GM19468 (cell line): ENCODE measurements at regions not wholly inside any gene's neighbourhood (a gene's known extent, or its start where the extent isn't known, plus 50 kb on each side); places are given as distances from the start of the nearest gene placed in this dataset.

ENCODE experiments used
- ATAC-seq: cut with Tn5 transposase; IDR thresholded peaks from one replicate; pipeline ENCODE4 v1.9.1; 2021; ENCODE audit warnings: mild to moderate bottlenecking, moderate library complexity, moderate number of reproducible peaks; ENCODE audit not compliant: unreplicated experiment; ENCODE audit errors: extremely low read depth

GRCh38 chr3:66738625-66739365, 238.0 kb upstream of the LRIG1 start:
- no peak for ATAC-seq

GRCh38 chr3:66740260-66740659, 239.4 kb upstream of the LRIG1 start:
- ATAC-seq: no peak

- ATAC-seq: no peak
These were observed 243.7 kb upstream of the LRIG1 start for GRCh38 chr3:66744521-66744920.

GRCh38 chr3:66744986-66745385, 244.2 kb upstream of the LRIG1 start:
- ATAC-seq: no peak

GRCh38 chr3:66747261-66747660, 246.4 kb upstream of the LRIG1 start:
- ATAC-seq: no peak

- no peak for ATAC-seq
These were observed 246.9 kb upstream of the LRIG1 start for GRCh38 chr3:66747696-66748095.

GRCh38 chr3:66748175-66748876, 247.5 kb upstream of the LRIG1 start:
- no peak for ATAC-seq

GRCh38 chr3:66751842-66752241, 246.3 kb upstream of the KBTBD8 start:
- ATAC-seq: no peak

- ATAC-seq: no peak
These were observed 244.4 kb upstream of the KBTBD8 start for GRCh38 chr3:66753670-66754069.

- no peak for ATAC-seq
These were observed 243.5 kb upstream of the KBTBD8 start for GRCh38 chr3:66754613-66755012.

- no peak for ATAC-seq
These were observed 242.2 kb upstream of the KBTBD8 start for GRCh38 chr3:66755924-66756323.

GRCh38 chr3:66756468-66757036, 241.6 kb upstream of the KBTBD8 start:
- no peak for ATAC-seq

GRCh38 chr3:66761093-66761780, 236.9 kb upstream of the KBTBD8 start:
- ATAC-seq: no peak

- ATAC-seq: no peak
These were observed 235.0 kb upstream of the KBTBD8 start for GRCh38 chr3:66762916-66763693.

- no peak for ATAC-seq
These were observed 220.0 kb upstream of the KBTBD8 start for GRCh38 chr3:66778107-66778506.

GRCh38 chr3:66778777-66779176, 219.3 kb upstream of the KBTBD8 start:
- no peak for ATAC-seq

- no peak for ATAC-seq
These were observed 212.8 kb upstream of the KBTBD8 start for GRCh38 chr3:66785191-66785909.

- ATAC-seq: no peak
These were observed 208.4 kb upstream of the KBTBD8 start for GRCh38 chr3:66789580-66790237.

- ATAC-seq: no peak
These were observed 206.0 kb upstream of the KBTBD8 start for GRCh38 chr3:66792086-66792485.
